ENCODE measurements at regions not wholly inside any gene's neighbourhood (a gene's known extent, or its start where the extent isn't known, plus 50 kb on each side); places are given as distances from the start of the nearest gene placed in this dataset.

- Histone ChIP-seq H3K4me1 (ENCODE audit: insufficient read depth, low read length) (peaks cover 5% of the 10 kb centered on the region), H3K27ac (ENCODE audit: low read depth in 1 of 2, low read length in 2 of 2) (no peak overlapping the region), H3K9me3 (ENCODE audit: control insufficient read depth in 1 of 2, insufficient read depth in 1 of 2, low read length in 2 of 2) (peaks cover 0 to 10% of the 10 kb centered on the region in 2 experiments), H3K4me3 (ENCODE audit: low read length) (no peak overlapping the region), H3K27me3 (ENCODE audit: control insufficient read depth in 1 of 2, insufficient read depth in 2 of 2, low read length in 2 of 2) (peaks cover 0 to 8% of the 10 kb centered on the region in 2 experiments), H3K36me3 (ENCODE audit: insufficient read depth, low read length) (no peaks in the 10 kb centered on the region)
- Mint-ChIP-seq H3K4me3 (no peak overlapping the region), H3K36me3 (ENCODE audit: low read depth) (no peaks in the 10 kb centered on the region), H3K27ac (no peak overlapping the region), H3K9me3 (peaks cover 11% of the 10 kb centered on the region), H3K27me3 (peaks cover 48% of the 10 kb centered on the region), H3K4me1 (ENCODE audit: low read depth) (no peaks in the 10 kb centered on the region)
- DNase-seq, result no peak
- no peak for TF ChIP-seq CTCF (IDR thresholded peaks at IDR 0.05)
- ChIA-PET CTCF (no interaction called here), POLR2A (no interaction called here)
- no peak for ATAC-seq (ENCODE audit: poor library complexity)
- intact Hi-C loops (cut with DNase I, micrococcal nuclease), result no loop called here
These were observed 79.4 kb upstream of the KSR1 start for GRCh38 chr17:27376637-27377547.

GRCh38 chr17:27378482-27379175 lies 77.6 kb upstream of the KSR1 start:
- no peak overlapping the region for H3K27ac ChIP-seq (ENCODE audit: low read depth in 1 of 2, low read length in 2 of 2)
- H3K27me3 Mint-ChIP-seq, result peaks cover 48% of the 10 kb centered on the region
- no peaks in the 10 kb centered on the region for H3K36me3 ChIP-seq (ENCODE audit: insufficient read depth, low read length)
- POLR2A ChIA-PET, result no interaction called here
- no peak overlapping the region for H3K27ac Mint-ChIP-seq
- TF ChIP-seq CTCF (IDR thresholded peaks at IDR 0.05), result no peak
- no peaks in the 10 kb centered on the region for H3K4me1 Mint-ChIP-seq (ENCODE audit: low read depth)
- intact Hi-C loops (cut with DNase I, micrococcal nuclease), result no loop called here
- peaks cover 5% of the 10 kb centered on the region for H3K4me1 ChIP-seq (ENCODE audit: insufficient read depth, low read length)
- H3K36me3 Mint-ChIP-seq (ENCODE audit: low read depth), result no peaks in the 10 kb centered on the region
- H3K4me3 Mint-ChIP-seq, result no peak overlapping the region
- H3K9me3 ChIP-seq (ENCODE audit: control insufficient read depth in 1 of 2, insufficient read depth in 1 of 2, low read length in 2 of 2), result peaks cover 0 to 10% of the 10 kb centered on the region in 2 experiments
- peaks cover 6% of the 10 kb centered on the region for H3K9me3 Mint-ChIP-seq
- DNase-seq, result no peak
- ATAC-seq (ENCODE audit: poor library complexity), result no peak
- CTCF ChIA-PET, result no interaction called here
- peaks cover 0 to 8% of the 10 kb centered on the region in 2 experiments for H3K27me3 ChIP-seq (ENCODE audit: control insufficient read depth in 1 of 2, insufficient read depth in 2 of 2, low read length in 2 of 2)
- no peak overlapping the region for H3K4me3 ChIP-seq (ENCODE audit: low read length)

GRCh38 chr17:27379888-27380533 lies 76.2 kb upstream of the KSR1 start:
- Mint-ChIP-seq H3K27me3 (peaks cover 47% of the 10 kb centered on the region), H3K9me3 (no peaks in the 10 kb centered on the region), H3K36me3 (ENCODE audit: low read depth) (no peaks in the 10 kb centered on the region), H3K4me3 (no peak overlapping the region), H3K4me1 (ENCODE audit: low read depth) (no peaks in the 10 kb centered on the region), H3K27ac (no peak overlapping the region)
- no peak for TF ChIP-seq CTCF (IDR thresholded peaks at IDR 0.05)
- DNase-seq (no peak), ATAC-seq (ENCODE audit: poor library complexity) (no peak)
- H3K27me3 ChIP-seq (ENCODE audit: control insufficient read depth in 1 of 2, insufficient read depth in 2 of 2, low read length in 2 of 2), result peaks cover 0 to 8% of the 10 kb centered on the region in 2 experiments
- intact Hi-C loops (cut with DNase I, micrococcal nuclease), result no loop called here
- ChIA-PET POLR2A (no interaction called here), CTCF (interaction anchor here (0.8 to 1.9 kb wide), 5 partner anchors 76 to 223 kb away, joined by 3 to 8 read pairs (median 4); partner anchors contain the start of gene KSR1)
- H3K36me3 ChIP-seq (ENCODE audit: insufficient read depth, low read length), result no peaks in the 10 kb centered on the region
- H3K9me3 ChIP-seq (ENCODE audit: control insufficient read depth in 1 of 2, insufficient read depth in 1 of 2, low read length in 2 of 2), result peaks cover 0 to 5% of the 10 kb centered on the region in 2 experiments
- no peak overlapping the region for H3K27ac ChIP-seq (ENCODE audit: low read depth in 1 of 2, low read length in 2 of 2)
- peaks cover 5% of the 10 kb centered on the region for H3K4me1 ChIP-seq (ENCODE audit: insufficient read depth, low read length)
- no peak overlapping the region for H3K4me3 ChIP-seq (ENCODE audit: low read length)
